ENCODE measurements at regions not wholly inside any gene's neighbourhood (a gene's known extent, or its start where the extent isn't known, plus 50 kb on each side); places are given as distances from the start of the nearest gene placed in this dataset.

DNA sequence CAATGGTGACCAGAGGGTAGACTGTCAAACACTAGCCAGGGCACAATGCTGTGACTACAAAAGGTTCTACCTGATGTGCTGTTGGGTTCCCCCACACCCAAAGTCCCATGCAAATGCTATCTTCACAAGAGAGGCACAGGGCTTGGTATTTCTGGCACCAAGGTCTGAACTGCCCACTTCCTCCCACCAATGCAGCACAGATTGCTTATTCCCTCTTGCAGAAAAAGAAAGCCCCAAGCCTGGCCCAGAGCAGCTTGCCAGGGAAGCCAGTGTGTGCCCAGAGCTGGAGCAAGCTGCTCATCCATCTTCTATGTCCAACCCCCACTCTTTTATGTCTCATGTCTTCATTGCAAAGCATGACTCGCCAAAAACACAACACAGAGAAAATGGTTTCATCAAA, 149.4 kb upstream of the CAMK1G start:
- no peak overlapping the region for H3K9ac ChIP-seq (ENCODE audit: low read length)
- no peaks in the 10 kb centered on the region for H4K20me1 ChIP-seq (ENCODE audit: insufficient read depth)
- H3K79me2 ChIP-seq (replicated peaks; ENCODE audit: insufficient read depth, low read length), result no peaks in the 10 kb centered on the region
- H2AFZ ChIP-seq (ENCODE audit: low read depth, low read length), result no peak overlapping the region
- no peak overlapping the region for H3K4me2 ChIP-seq (ENCODE audit: low read length)
- TF ChIP-seq POLR2AphosphoS5 (IDR thresholded peaks at IDR 0.05), result no peak
- TF ChIP-seq EP300 (conservative IDR thresholded peaks at IDR 0.05; ENCODE audit: poor library complexity, severe bottlenecking), result no peak
- no peak for TF ChIP-seq SMC3 (conservative IDR thresholded peaks at IDR 0.05; ENCODE audit: poor library complexity)
- no peak for TF ChIP-seq EZH2 (IDR thresholded peaks at IDR 0.05; ENCODE audit: borderline replicate concordance, insufficient read depth, low read length, poor library complexity, severe bottlenecking)
- no peak overlapping the region for H3K27ac ChIP-seq (ENCODE audit: low read length)
- H3K9me3 ChIP-seq (ENCODE audit: low read length), result no peaks in the 10 kb centered on the region
- H3K4me3 ChIP-seq (ENCODE audit: low read length), result no peak overlapping the region
- no peaks in the 10 kb centered on the region for H3K27me3 ChIP-seq (ENCODE audit: insufficient read depth, low read depth, low read length)
- no peaks in the 10 kb centered on the region for H3K9me2 ChIP-seq (ENCODE audit: insufficient read depth, low read length)
- no peaks in the 10 kb centered on the region for H3K36me3 ChIP-seq (ENCODE audit: insufficient read depth, low read length)
- H3F3A ChIP-seq (ENCODE audit: insufficient read depth, low read length, poor library complexity, severe bottlenecking), result no peaks in the 10 kb centered on the region

DNA sequence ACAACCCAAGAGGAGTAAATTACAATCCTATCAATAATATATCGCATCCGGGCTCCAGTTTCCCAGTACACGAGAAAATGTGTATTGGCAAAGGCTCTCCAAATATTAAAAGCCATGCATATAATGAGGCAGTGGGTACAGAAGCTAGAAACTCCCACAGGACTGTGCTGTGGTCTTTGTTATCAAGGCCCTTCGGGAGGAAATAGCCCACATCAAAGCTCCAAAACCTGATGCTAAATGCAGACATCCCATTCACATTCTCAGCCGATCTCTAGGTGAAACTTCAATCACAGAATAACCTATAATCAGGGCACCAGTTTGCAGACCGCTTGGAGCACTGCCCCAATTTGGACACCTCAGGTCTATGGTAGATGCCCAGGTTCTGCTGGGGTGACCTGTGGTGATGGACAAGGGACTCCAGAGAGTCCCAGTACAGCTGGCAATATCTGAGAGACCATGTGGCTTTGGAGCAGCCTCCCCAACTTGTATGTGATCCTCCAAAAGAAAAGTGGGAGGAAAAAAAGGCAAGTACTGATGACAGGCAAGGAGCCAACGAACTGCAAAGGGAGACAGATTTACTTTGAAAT, 148.8 kb upstream of the CAMK1G start:
- H3K9me3 ChIP-seq (ENCODE audit: low read length), result no peaks in the 10 kb centered on the region
- H4K20me1 ChIP-seq (ENCODE audit: insufficient read depth), result no peaks in the 10 kb centered on the region
- no peak overlapping the region for H3K9ac ChIP-seq (ENCODE audit: low read length)
- H3K79me2 ChIP-seq (replicated peaks; ENCODE audit: insufficient read depth, low read length), result no peaks in the 10 kb centered on the region
- no peak overlapping the region for H2AFZ ChIP-seq (ENCODE audit: low read depth, low read length)
- H3F3A ChIP-seq (ENCODE audit: insufficient read depth, low read length, poor library complexity, severe bottlenecking), result no peaks in the 10 kb centered on the region
- H3K9me2 ChIP-seq (ENCODE audit: insufficient read depth, low read length), result no peaks in the 10 kb centered on the region
- H3K36me3 ChIP-seq (ENCODE audit: insufficient read depth, low read length), result no peaks in the 10 kb centered on the region
- H3K27ac ChIP-seq (ENCODE audit: low read length), result no peak overlapping the region
- H3K4me3 ChIP-seq (ENCODE audit: low read length), result no peak overlapping the region
- H3K27me3 ChIP-seq (ENCODE audit: insufficient read depth, low read depth, low read length), result no peaks in the 10 kb centered on the region
- TF ChIP-seq, protein P1, sequence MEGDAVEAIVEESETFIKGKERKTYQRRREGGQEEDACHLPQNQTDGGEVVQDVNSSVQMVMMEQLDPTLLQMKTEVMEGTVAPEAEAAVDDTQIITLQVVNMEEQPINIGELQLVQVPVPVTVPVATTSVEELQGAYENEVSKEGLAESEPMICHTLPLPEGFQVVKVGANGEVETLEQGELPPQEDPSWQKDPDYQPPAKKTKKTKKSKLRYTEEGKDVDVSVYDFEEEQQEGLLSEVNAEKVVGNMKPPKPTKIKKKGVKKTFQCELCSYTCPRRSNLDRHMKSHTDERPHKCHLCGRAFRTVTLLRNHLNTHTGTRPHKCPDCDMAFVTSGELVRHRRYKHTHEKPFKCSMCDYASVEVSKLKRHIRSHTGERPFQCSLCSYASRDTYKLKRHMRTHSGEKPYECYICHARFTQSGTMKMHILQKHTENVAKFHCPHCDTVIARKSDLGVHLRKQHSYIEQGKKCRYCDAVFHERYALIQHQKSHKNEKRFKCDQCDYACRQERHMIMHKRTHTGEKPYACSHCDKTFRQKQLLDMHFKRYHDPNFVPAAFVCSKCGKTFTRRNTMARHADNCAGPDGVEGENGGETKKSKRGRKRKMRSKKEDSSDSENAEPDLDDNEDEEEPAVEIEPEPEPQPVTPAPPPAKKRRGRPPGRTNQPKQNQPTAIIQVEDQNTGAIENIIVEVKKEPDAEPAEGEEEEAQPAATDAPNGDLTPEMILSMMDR (IDR thresholded peaks at IDR 0.05; ENCODE audit: poor library complexity, severe bottlenecking), result no peak
- TF ChIP-seq TAF1 (IDR thresholded peaks at IDR 0.05; ENCODE audit: low read depth), result no peak
- TF ChIP-seq SMC3 (conservative IDR thresholded peaks at IDR 0.05; ENCODE audit: poor library complexity), result no peak
- no peak for TF ChIP-seq RAD21 (conservative IDR thresholded peaks at IDR 0.05)
- TF ChIP-seq, protein P2, sequence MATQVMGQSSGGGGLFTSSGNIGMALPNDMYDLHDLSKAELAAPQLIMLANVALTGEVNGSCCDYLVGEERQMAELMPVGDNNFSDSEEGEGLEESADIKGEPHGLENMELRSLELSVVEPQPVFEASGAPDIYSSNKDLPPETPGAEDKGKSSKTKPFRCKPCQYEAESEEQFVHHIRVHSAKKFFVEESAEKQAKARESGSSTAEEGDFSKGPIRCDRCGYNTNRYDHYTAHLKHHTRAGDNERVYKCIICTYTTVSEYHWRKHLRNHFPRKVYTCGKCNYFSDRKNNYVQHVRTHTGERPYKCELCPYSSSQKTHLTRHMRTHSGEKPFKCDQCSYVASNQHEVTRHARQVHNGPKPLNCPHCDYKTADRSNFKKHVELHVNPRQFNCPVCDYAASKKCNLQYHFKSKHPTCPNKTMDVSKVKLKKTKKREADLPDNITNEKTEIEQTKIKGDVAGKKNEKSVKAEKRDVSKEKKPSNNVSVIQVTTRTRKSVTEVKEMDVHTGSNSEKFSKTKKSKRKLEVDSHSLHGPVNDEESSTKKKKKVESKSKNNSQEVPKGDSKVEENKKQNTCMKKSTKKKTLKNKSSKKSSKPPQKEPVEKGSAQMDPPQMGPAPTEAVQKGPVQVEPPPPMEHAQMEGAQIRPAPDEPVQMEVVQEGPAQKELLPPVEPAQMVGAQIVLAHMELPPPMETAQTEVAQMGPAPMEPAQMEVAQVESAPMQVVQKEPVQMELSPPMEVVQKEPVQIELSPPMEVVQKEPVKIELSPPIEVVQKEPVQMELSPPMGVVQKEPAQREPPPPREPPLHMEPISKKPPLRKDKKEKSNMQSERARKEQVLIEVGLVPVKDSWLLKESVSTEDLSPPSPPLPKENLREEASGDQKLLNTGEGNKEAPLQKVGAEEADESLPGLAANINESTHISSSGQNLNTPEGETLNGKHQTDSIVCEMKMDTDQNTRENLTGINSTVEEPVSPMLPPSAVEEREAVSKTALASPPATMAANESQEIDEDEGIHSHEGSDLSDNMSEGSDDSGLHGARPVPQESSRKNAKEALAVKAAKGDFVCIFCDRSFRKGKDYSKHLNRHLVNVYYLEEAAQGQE (IDR thresholded peaks at IDR 0.05; ENCODE audit: borderline replicate concordance), result no peak
- TF ChIP-seq POLR2AphosphoS5 (IDR thresholded peaks at IDR 0.05), result no peak
- TF ChIP-seq MXI1 (conservative IDR thresholded peaks at IDR 0.05; ENCODE audit: poor library complexity, severe bottlenecking), result no peak
- TF ChIP-seq EP300 (conservative IDR thresholded peaks at IDR 0.05; ENCODE audit: poor library complexity, severe bottlenecking), result no peak
- TF ChIP-seq EZH2 (IDR thresholded peaks at IDR 0.05; ENCODE audit: borderline replicate concordance, insufficient read depth, low read length, poor library complexity, severe bottlenecking), result no peak
- no peak overlapping the region for H3K4me2 ChIP-seq (ENCODE audit: low read length)
